GM23338 (cell line): ENCODE measurements at regions not wholly inside any gene's neighbourhood (a gene's known extent, or its start where the extent isn't known, plus 50 kb on each side); places are given as distances from the start of the nearest gene placed in this dataset.

Experiments
- CREB1 ChIP-seq: fragments of 250-450 bp; sonication (Bioruptor Pico); IDR thresholded peaks from 2 replicates; pipeline ENCODE4 v1.5.0; 2020; ENCODE audit warnings: low read depth, mild to moderate bottlenecking, moderate library complexity
- CTCF ChIP-seq, 2 experiments: fragments of 200-600 bp in 1 of 2; sonication (generic) in 1 of 2; conservative IDR thresholded peaks; 2 replicates each; pipeline versions ENCODE4 v1.5.1 to v1.6.1; 2016 to 2017; ENCODE audit warnings: antibody characterized with exemption in 2 of 2, low read depth in 2 of 2, mild to moderate bottlenecking in 2 of 2, moderate library complexity in 1 of 2
- ETS1 ChIP-seq: IDR thresholded peaks from 2 replicates; pipeline ENCODE4 v1.6.1; 2016; ENCODE audit warnings: antibody characterized with exemption
- EZH2 ChIP-seq: fragments of 200-600 bp; sonication (generic); IDR thresholded peaks from one replicate; pipeline ENCODE4 v1.8.0; 2017; ENCODE audit warnings: antibody characterized with exemption, mild to moderate bottlenecking, low read depth; ENCODE audit not compliant: unreplicated experiment
- EZH2phosphoT487 ChIP-seq: fragments of 200-600 bp; sonication (generic); IDR thresholded peaks from one replicate; pipeline ENCODE4 v1.8.1; 2018; ENCODE audit warnings: antibody characterized with exemption; ENCODE audit not compliant: unreplicated experiment
- JUNB ChIP-seq: IDR thresholded peaks from one replicate; pipeline ENCODE4 v1.6.1; 2016; ENCODE audit warnings: antibody characterized with exemption; ENCODE audit not compliant: unreplicated experiment
- NANOG ChIP-seq: IDR thresholded peaks from 2 replicates; pipeline ENCODE4 v1.6.1; 2016; ENCODE audit warnings: antibody characterized with exemption, borderline replicate concordance
- POLR2AphosphoS5 ChIP-seq: IDR thresholded peaks from 2 replicates; pipeline ENCODE4 v1.6.1; 2016; ENCODE audit warnings: antibody characterized with exemption, low read depth
- REST ChIP-seq: IDR thresholded peaks from one replicate; pipeline ENCODE4 v1.6.1; 2018; ENCODE audit warnings: antibody characterized with exemption; ENCODE audit not compliant: unreplicated experiment
- STAT1 ChIP-seq: IDR thresholded peaks from one replicate; pipeline ENCODE4 v1.6.1; 2016; ENCODE audit warnings: antibody characterized with exemption; ENCODE audit not compliant: unreplicated experiment
- ZNF114 ChIP-seq: fragments of 250-450 bp; sonication (Bioruptor Pico); IDR thresholded peaks from 2 replicates; pipeline ENCODE4 v1.5.0; 2020; ENCODE audit warnings: mild to moderate bottlenecking, moderate library complexity
- ZNF331 ChIP-seq: fragments of 250-450 bp; sonication (Bioruptor Pico); IDR thresholded peaks from 2 replicates; pipeline ENCODE4 v1.5.0; 2020; ENCODE audit warnings: low read depth, mild to moderate bottlenecking, moderate library complexity
- ZNF462 ChIP-seq: fragments of 250-450 bp; sonication (Bioruptor Pico); IDR thresholded peaks from 2 replicates; pipeline ENCODE4 v1.5.0; 2020; ENCODE audit warnings: mild to moderate bottlenecking, moderate library complexity

GRCh38 chr11:37050311-37050710, 452.3 kb upstream of the RAG2 start:
- no peak for TF ChIP-seq EZH2
- no peak for TF ChIP-seq CTCF (conservative IDR thresholded peaks at IDR 0.05; ENCODE audit: low read depth in 2 of 2)
- TF ChIP-seq POLR2AphosphoS5 = no peak
- no peak for TF ChIP-seq JUNB
- no peak for TF ChIP-seq REST
- TF ChIP-seq EZH2phosphoT487 = no peak
- TF ChIP-seq ZNF114 = no peak
- TF ChIP-seq ZNF331 = no peak
- no peak for TF ChIP-seq CREB1
- TF ChIP-seq ETS1 = no peak
- TF ChIP-seq ZNF462 = no peak
- TF ChIP-seq NANOG = no peak
- TF ChIP-seq STAT1 = no peak
